ENCODE measurements at regions not wholly inside any gene's neighbourhood (a gene's known extent, or its start where the extent isn't known, plus 50 kb on each side); places are given as distances from the start of the nearest gene placed in this dataset.

DNA sequence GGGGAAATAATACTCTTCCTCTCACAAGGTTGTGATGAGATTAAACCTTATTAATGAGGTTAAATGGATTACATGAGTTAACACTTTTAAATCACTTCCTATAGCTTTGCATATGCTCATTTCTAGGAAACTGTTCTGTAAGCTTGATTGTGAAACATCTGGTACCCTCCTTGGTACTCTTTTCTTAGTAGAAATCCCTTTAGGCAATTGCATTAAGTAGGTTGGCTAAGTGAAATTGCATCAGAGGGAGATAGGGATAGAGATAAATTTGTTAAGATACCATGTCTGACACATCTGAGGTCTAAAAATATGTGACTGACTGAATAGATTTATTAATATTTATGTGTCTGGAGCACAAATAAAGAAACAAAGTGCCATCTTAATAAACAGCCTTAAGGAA lies 275.9 kb upstream of the MAP2 start (continued):
- TF ChIP-seq RNF2 (IDR thresholded peaks at IDR 0.05; ENCODE audit: borderline replicate concordance, low read depth, low read length, missing control alignments, poor library complexity, severe bottlenecking) (no peak), SIX5 (IDR thresholded peaks at IDR 0.05; ENCODE audit: low read depth, low read length) (no peak), NRF1 (IDR thresholded peaks at IDR 0.05; ENCODE audit: low read depth, low read length) (no peak)
